GM12865 (cell line): ENCODE measurements at regions not wholly inside any gene's neighbourhood (a gene's known extent, or its start where the extent isn't known, plus 50 kb on each side); places are given as distances from the start of the nearest gene placed in this dataset.

Experiments used
- DNase-seq: peaks from one replicate; pipeline ENCODE4 v3.0.0; 2010; ENCODE audit warnings: low read depth
- H3K4me3 ChIP-seq: 2 replicates; pipeline ENCODE4 v1.5.1; 2011; ENCODE audit warnings: mild to moderate bottlenecking, low read depth, low read length, control low read depth
- TF ChIP-seq, protein P1 (sequence below): IDR thresholded peaks from 2 replicates; pipeline ENCODE4 v1.5.1; 2011; ENCODE audit warnings: low read length, control low read depth, low read depth, inconsistent platforms; ENCODE audit not compliant: insufficient read depth; ENCODE audit errors: missing control alignments

- TF ChIP-seq, protein P1, sequence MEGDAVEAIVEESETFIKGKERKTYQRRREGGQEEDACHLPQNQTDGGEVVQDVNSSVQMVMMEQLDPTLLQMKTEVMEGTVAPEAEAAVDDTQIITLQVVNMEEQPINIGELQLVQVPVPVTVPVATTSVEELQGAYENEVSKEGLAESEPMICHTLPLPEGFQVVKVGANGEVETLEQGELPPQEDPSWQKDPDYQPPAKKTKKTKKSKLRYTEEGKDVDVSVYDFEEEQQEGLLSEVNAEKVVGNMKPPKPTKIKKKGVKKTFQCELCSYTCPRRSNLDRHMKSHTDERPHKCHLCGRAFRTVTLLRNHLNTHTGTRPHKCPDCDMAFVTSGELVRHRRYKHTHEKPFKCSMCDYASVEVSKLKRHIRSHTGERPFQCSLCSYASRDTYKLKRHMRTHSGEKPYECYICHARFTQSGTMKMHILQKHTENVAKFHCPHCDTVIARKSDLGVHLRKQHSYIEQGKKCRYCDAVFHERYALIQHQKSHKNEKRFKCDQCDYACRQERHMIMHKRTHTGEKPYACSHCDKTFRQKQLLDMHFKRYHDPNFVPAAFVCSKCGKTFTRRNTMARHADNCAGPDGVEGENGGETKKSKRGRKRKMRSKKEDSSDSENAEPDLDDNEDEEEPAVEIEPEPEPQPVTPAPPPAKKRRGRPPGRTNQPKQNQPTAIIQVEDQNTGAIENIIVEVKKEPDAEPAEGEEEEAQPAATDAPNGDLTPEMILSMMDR: no peak
- DNase-seq: no peak
- no peak overlapping the region for H3K4me3 ChIP-seq
Measured at GRCh38 chr1:24984800-24985522, 54.9 kb upstream of the RUNX3 start.

DNA sequence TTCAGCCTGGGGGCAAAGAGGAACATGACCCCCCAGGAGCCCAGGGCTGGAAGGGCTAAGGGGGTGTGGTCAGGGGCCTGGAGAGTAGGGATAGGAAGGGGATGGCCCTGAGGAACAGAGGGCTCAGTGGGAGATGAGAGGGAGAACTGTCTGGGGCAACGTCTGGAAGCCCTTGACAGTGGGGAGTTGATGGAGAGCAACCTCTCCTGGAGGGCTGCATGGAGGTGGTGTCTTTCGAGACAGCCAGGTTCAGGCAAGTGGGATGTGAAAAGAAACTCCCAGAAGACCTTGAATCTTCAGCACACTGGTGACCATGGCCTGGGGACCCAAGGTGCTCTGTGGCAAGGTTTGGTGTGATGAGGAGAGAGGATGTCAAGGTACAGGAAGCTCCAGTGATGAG, 54.2 kb upstream of the RUNX3 start:
- TF ChIP-seq, protein P1: no peak
- H3K4me3 ChIP-seq: no peak overlapping the region

DNA sequence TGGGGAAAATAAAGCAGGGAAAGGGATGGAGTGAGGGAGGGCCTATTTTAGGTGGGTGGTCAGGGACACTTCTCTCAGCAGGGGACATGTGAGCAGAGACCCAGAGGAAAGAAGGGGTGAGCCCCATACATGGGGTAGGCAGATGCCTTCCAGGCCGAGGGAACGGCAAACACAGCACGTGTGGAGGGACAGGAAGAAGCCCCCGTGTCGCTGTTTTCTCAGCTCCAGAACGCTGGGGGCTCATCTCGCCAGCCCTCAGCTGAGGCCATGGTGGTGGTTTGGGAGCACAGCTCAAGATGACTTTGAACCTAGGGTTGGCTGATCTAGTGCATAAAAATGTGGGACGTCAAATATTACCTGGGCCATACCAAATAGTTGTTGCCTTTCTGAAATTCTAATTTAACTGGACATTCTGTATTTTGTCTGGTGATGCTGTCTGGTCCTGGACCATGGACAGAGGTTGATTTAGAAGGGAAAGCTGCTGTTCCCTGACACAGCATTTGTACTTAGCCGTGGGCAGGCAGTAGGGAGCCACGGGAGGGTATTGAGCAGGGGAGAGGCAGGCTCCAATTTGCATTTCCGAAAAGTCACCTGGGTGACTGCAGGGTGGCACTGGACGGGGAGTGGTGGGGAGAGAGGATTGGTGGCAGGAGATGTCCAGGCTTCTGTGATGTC, 53.1 kb upstream of the RUNX3 start:
- TF ChIP-seq, protein P1: no peak
- H3K4me3 ChIP-seq: no peak overlapping the region
- DNase-seq: no peak

More for the DNA sequence above, 54.2 kb upstream of the RUNX3 start:
- DNase-seq: no peak

- no peak overlapping the region for H3K4me3 ChIP-seq
- TF ChIP-seq, protein P1: no peak
- DNase-seq: no peak
Measured at GRCh38 chr1:24981631-24982005, 51.5 kb upstream of the RUNX3 start.

DNA sequence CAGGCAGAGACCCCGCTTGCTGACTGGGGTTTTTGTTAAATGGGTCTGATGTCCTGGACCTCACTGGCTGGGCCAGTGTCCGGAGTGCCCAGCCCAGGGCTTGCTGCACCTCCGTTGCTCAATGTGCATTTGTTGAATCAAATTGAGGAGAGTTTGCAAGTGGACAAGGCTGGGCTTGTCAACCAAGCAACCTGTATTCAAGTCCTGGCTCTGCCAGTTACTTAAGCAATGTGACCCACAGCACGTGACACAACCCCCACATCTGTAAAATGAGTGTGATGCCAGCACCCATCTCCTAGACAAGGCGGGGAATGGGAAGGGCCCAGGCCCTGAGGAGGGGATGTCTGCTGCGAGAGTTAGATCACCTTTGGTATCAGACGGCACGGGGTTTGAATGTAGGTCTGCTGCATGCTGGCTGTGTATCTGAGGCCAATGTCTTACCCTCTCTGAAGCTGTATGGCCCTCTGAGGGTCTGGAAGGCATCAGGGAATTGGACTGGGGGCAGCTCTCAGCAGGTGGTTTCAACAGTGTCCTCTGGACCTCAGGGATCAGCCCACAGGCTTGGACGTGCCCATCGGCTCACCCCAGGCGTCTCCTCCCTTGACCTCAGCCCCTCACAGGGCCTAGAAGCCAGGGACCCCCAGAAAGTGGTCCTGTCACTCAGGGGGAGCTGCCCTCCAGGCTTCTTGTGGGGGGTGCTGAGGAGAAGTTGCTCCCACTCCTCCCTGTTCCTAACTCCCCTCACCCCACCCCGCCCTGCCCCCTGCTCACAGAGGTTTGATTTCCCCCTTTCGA, 51.0 kb upstream of the RUNX3 start:
- TF ChIP-seq, protein P1: no peak
- no peak for DNase-seq
- H3K4me3 ChIP-seq: no peak overlapping the region
